Transverse colon (tissue), 4 donors: ENCODE measurements at regions not wholly inside any gene's neighbourhood (a gene's known extent, or its start where the extent isn't known, plus 50 kb on each side); places are given as distances from the start of the nearest gene placed in this dataset.

ENCODE experiments used
- POLR2A ChIP-seq: fragments of 450-650 bp; IDR thresholded peaks from one replicate; pipeline ENCODE4 v1.6.1; 2016; ENCODE audit warnings: antibody characterized with exemption, mild to moderate bottlenecking, moderate library complexity
- POLR2AphosphoS5 ChIP-seq, 3 donors: sonication (generic); formaldehyde crosslinking; IDR thresholded peaks; one replicate each; pipeline ENCODE4 v1.6.1; 2016; ENCODE audit warnings: antibody characterized with exemption in 3 of 3
- TF ChIP-seq, protein P1 (sequence below), 5 experiments: fragments of 200-600 bp in 3 of 5; fragments of 450-650 bp in 2 of 5; sonication (generic) in 3 of 5; IDR thresholded peaks; 1 replicate in 2 of 5; 2 replicates in 3 of 5; pipeline ENCODE4 v1.5.1; 2016 to 2017; ENCODE audit warnings: antibody characterized with exemption in 5 of 5, inconsistent platforms in 3 of 5, mild to moderate bottlenecking in 2 of 5, moderate library complexity in 1 of 5

GRCh38 chr1:112057736-112058135, 68.3 kb upstream of the KCND3 start:
- TF ChIP-seq POLR2A (no peak), POLR2AphosphoS5 (IDR thresholded peaks at IDR 0.05) (no peak)
- TF ChIP-seq, protein P1, sequence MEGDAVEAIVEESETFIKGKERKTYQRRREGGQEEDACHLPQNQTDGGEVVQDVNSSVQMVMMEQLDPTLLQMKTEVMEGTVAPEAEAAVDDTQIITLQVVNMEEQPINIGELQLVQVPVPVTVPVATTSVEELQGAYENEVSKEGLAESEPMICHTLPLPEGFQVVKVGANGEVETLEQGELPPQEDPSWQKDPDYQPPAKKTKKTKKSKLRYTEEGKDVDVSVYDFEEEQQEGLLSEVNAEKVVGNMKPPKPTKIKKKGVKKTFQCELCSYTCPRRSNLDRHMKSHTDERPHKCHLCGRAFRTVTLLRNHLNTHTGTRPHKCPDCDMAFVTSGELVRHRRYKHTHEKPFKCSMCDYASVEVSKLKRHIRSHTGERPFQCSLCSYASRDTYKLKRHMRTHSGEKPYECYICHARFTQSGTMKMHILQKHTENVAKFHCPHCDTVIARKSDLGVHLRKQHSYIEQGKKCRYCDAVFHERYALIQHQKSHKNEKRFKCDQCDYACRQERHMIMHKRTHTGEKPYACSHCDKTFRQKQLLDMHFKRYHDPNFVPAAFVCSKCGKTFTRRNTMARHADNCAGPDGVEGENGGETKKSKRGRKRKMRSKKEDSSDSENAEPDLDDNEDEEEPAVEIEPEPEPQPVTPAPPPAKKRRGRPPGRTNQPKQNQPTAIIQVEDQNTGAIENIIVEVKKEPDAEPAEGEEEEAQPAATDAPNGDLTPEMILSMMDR (IDR thresholded peaks at IDR 0.05) = no peak
